ENCODE measurements at regions not wholly inside any gene's neighbourhood (a gene's known extent, or its start where the extent isn't known, plus 50 kb on each side); places are given as distances from the start of the nearest gene placed in this dataset.

- TF ChIP-seq CTCF (IDR thresholded peaks at IDR 0.05) (no peak), POLR2A (IDR thresholded peaks at IDR 0.05) (no peak)
Observed at GRCh38 chr7:67990003-67990402, 993.4 kb downstream of the TYW1 start.
